ENCODE measurements at regions not wholly inside any gene's neighbourhood (a gene's known extent, or its start where the extent isn't known, plus 50 kb on each side); places are given as distances from the start of the nearest gene placed in this dataset.
A peak's percentile ranks its signal among the peaks of the same experiment; 100 is the strongest.
"Not testable (repeated sequence)": the region's sequence is repeated elsewhere in the genome, so short reads cannot be mapped to it uniquely, and the experiment has no call there.

DNA sequence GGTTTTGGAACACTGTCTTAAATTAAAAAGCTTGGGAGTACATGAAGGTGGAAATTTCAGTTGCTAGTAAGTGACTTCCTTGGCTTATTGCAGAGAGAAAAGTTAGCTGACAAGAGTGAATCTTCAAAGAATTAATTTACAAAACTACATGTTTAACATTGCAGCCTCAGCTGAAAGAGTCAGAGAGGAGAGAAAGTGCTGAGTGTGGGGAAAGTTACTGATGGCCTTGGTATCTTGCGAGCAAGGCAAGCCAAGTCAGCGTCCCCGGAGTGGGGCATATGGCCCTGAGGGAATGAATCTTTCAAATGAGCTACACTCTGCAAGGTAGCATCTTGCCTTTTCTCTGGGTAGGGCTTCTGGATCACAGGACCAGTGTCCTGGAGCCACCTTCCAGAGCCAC is 131.3 kb downstream of the LPIN1 start:
- no peak for DNase-seq

GRCh38 chr2:11885253-11885652 is 138.8 kb downstream of the LPIN1 start:
- DNase-seq = not testable (repeated sequence)

- not testable (repeated sequence) for DNase-seq
Measured at GRCh38 chr2:11886899-11887298, 140.5 kb downstream of the LPIN1 start.

- no peak for DNase-seq
Measured at GRCh38 chr2:11889101-11889850, 142.8 kb downstream of the LPIN1 start.

DNA sequence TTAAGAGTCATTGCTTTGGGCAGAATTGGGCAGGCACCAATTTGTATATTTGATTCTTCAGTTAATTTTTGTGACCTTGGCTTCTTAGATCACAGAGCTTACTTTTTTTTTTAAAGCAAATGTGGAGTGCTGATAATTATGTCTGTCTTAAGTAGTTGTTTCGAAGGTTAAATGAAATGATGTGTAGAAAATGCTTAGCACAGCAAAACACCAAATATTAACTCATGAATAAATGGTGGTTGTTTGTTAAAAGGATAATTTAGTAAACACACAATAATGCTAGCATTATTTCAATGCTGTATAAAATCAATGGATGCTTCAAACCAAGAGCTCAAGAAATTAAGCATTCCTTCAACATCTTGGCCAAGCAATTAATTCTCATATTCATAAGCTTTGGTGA is 143.4 kb downstream of the LPIN1 start:
- DNase-seq = no peak

GRCh38 chr2:11891028-11891427 is 144.6 kb downstream of the LPIN1 start:
- DNase-seq = no peak

DNA sequence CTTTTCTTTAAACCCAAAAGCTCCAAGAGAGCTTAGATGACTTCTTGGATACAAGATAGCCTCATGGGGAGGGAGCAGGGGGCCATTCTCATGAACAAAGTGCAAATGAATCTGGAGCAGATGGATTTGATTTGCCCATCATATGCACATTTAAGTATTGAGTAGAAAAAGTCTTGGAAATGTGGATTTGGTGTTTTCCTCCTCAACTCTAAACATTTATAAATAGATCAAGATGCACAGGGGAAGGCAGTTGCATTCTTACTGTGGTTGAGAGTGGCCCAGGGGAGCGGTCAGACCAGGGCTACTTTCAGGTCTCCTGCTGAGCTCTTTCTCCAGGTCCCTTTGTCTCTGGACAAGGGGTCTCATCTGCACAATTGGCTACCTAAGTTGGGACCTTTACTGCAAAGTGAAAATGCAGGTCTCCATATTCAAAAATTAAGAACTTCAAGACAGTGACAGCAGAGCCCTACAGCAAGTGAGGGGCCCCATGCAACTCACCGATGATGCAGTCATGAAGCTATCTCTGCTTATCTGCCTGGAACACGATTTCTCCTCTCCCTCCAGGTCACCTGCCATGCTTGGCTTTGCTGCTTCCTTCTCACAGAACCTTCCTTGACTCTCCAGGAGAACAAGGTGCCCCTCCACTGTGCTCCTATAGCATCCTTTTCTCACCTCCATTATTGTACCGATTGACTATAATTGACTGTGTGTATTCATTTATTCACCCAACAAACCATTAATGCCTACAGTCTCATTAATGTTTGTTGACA is 145.4 kb downstream of the LPIN1 start:
- no peak for DNase-seq

- no peak for DNase-seq
Measured at GRCh38 chr2:11896386-11896785, 150.0 kb downstream of the LPIN1 start.

- DNase-seq = no peak
Measured at GRCh38 chr2:11898576-11898975, 152.1 kb downstream of the LPIN1 start.

- no peak for DNase-seq
Measured at GRCh38 chr2:11899264-11899818, 152.9 kb downstream of the LPIN1 start.

- DNase-seq = not testable (repeated sequence)
Measured at GRCh38 chr2:11900891-11901290, 154.5 kb downstream of the LPIN1 start.

DNA sequence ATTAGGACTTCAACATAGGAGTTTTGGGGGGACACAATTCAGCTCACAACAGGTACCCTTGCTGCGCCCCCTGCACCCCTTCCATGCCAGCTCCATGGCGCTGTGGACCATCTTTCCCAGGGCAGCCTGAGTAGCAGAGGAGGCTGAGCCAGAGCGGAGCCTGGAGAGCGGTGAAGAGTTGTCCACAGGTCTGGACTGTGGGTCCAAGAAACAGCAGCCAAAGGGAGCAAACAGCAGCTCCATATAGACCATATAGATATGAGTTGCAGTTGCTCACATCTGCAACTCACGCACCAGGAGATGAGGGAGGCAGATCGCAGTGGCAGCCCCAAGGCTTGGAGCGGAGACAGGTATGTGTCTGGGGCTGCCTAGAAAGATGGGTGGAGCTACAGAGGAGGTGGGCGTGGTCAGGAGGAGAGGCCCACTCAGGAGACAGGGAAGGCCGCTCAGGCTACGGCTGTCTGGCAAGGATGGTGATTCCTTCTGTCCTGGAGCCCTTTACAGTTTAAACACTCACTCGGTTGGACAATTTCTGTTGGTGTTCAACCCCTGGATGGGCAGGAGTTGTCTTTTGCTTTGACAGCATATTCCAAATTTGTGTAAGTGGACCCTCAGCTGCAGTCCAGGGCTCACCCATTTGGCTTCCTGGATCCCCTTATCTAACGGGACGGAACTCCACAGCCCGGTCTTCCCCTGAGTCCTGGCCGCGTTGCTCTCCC is 155.1 kb downstream of the LPIN1 start:
- DNase-seq = no peak

DNA sequence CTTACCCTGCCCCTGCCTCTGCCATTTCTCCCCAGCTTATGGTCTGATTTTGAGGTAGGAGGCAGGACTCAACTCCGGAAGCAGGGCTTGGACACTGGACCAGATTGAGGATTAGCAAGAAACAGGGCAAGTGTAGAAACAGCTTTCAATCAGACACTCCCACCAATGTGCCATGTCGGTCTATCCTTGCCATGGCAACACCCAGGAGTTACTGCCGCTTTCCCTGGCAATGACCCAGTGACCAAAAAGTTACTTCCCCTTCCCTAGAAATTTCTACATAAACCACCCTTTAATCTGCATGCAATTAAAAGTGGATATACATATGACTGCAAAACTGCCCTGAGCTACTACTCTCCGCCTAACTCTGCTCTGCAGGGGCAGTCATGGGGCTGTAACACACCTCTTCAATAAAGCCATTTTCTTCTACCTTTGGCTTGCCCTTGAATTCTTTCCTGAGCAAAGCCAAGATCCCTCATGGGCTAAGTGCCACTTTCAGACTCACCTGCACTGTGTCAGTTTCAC is 156.7 kb downstream of the LPIN1 start:
- DNase-seq = peak; percentile 7 to 45

- DNase-seq = peak in 1 of 2 donors; percentile 60
Measured at GRCh38 chr2:11904029-11904428, 157.6 kb downstream of the LPIN1 start.

GRCh38 chr2:11904941-11905340 is 158.5 kb downstream of the LPIN1 start:
- no peak for DNase-seq

- peak in 1 of 2 donors; percentile 43 for DNase-seq
Measured at GRCh38 chr2:11907190-11907589, 160.8 kb downstream of the LPIN1 start.

- no peak for DNase-seq
Measured at GRCh38 chr2:11910971-11911370, 164.5 kb downstream of the LPIN1 start.

GRCh38 chr2:11912980-11913379 is 166.5 kb downstream of the LPIN1 start:
- DNase-seq = no peak

DNA sequence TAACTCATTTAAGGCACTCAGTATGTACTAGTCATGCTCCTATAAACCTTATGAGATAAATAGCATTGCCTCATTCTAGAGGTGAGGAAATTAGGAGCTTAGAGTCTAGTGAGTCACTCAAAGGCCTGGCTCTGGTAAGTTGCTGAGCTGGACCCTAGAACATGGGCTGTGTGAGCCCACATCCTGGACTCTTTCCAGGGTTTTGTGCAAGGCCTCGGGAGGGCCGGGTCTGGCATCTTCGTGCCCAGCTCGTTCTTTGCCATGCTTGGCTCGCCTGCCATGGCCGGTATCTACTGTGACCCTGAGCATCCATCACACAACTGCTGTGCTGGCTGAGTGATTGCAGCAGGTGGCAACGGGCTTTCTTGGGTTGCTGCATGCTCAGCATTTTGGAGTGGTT is 168.0 kb downstream of the LPIN1 start:
- DNase-seq = no peak

DNA sequence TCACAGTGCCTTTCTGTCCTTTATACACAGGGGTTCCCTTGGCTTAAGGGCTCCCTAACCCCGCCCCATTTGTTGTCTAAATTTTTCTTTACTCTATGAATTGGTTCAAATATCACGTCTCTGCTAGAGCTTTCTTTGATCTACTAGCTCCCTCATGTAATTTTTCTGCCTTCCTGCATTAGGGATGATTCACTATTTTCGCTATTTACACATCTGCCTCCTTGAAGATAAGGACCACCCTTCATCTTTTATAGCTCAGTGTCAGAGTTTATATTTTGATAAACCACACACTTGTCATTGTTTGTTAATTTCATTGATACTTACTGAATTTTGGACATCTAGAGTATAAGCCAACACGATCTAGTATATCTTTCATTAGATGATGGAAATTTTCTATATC is 169.2 kb downstream of the LPIN1 start:
- DNase-seq = no peak

- no peak for DNase-seq
Measured at GRCh38 chr2:11919953-11920352, 173.5 kb downstream of the LPIN1 start.

DNA sequence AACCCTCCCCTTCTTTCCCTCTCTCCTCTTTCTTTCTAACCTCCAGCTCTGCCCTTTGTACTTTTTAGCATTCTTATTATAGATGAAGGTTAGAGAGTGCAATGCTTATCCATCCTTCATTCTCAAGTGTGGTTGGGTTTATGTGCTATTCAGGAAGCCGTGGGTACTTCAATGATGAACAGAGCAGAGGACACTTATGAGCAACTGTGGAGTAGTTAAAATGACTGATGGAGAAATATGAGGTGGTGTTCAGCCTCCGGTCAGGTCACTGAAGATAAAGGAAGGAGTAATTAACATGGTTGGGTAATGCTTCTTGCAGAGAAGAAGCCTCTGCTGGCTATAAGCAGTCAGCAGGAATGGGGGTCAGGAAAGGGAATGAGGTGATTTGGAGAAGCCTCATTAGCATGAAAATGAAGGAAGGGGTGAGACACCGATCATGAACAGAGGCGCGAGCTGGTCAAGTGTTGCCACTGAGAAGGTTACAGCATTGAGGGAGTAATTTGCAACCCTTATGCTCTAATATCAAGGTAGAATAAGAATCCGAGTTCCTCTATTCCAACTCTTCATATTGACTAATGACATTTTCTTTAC is 174.7 kb downstream of the LPIN1 start:
- no peak for DNase-seq

GRCh38 chr2:11922294-11922693 is 175.9 kb downstream of the LPIN1 start:
- no peak for DNase-seq

All from CD4-positive, alpha-beta T cell treated with Interleukin-4 for 1 hour (primary cell).